HuH-7.5 (cell line): ENCODE measurements at regions not wholly inside any gene's neighbourhood (a gene's known extent, or its start where the extent isn't known, plus 50 kb on each side); places are given as distances from the start of the nearest gene placed in this dataset.
"Not testable (repeated sequence)": the region's sequence is repeated elsewhere in the genome, so short reads cannot be mapped to it uniquely, and the experiment has no call there.

Source experiments
- DNase-seq: peaks from one replicate; pipeline ENCODE4 v3.0.0; 2011; ENCODE audit warnings: low spot score

DNA sequence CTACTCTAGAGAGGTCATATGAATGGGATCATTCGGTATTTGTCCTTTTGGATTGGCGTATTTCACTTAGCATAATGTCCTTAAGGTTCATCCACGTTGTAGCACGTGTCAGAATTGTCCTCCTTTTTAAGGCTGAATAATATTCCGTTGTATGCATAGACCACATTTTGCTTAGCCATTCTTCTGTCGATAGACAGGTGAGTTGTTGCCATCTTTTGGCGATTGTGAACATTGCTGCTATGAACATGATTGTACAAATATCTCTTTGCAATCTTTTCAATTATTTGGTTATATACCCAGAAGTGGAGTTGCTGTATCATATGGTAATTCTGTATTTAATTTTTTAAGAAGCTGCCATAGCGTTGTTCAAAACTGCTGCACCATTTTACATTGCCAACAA lies 52.4 kb upstream of the GOLGA8J start:
- DNase-seq: no peak

DNA sequence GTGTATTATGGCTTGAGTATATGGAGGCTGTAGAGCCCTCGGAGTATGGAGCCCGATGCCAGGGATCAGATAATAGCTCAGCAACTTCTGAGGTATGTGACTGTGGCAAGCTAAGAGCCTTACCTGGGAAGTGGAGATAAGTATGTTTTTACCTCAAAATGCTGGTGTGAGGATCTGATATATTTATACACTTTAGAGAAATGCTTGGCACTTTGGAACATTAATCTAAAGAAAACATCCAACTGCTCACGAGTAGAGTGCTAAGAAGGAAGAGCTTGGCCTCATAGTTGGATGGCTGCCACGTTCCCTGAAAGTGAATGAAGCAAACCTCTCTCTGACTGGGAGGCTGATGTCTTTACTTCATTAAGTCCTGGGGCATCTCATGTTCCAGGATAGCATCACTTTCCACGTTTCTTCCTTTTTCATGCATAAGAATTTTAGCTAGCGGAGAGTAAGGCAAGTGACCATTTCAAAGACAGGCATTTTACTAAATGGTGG lies 58.9 kb upstream of the GOLGA8J start:
- DNase-seq: no peak

DNA sequence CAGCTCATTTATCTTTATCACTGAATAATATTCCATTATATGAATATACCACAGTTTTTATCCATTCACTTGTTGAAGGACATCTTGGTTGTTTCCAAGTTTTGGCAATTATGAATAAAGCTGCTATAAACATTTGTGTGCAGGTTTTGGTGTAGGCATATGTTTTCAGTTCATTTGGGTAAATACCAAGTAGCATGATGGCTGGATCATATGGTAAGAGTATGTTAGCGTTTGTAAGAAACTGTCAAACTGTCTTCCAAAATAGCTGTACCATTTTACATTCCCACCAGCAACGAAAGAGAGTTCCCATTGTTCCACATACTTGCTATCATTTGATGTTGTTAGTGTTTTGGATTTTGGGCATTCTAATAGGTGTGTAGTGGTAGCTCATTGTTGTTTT lies 72.0 kb upstream of the GOLGA8J start:
- no peak for DNase-seq

DNA sequence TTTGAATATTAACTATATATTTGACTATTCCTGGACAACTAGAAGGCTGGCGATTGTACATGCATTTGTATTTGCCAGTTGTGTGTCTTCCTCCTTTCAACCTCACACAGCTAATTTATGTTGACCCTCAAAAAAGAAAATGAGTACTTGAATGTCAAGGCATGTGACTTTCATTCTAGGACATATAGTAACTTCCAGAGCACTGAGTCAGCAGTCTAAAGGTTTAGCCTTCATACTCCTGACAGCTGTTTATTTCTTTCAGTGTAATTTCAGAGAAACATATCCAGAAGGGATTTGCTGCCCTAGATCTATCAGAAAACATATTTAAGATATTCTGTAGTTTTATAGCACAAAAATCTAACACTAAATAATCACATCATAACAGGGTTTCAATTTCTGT lies 74.6 kb upstream of the GOLGA8J start:
- DNase-seq: no peak

DNA sequence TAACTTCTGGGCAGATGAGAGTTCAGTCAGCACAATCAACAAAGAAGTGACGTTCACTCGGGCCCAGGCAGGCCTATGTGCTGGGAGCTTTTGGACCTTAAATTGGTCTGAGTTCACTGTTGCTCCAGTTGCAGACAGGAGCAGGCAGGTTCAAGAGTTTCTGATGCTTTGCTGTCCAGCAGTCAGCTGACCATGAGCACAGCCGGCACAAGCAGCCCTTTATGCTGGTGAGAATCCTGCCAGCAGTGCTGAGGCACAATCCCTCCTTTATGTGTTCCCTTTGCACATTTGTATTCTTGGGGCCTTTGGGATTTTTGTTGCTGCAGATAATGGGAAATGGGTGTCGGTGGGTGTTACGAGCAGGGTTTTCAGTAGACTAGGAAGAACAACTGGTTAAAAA lies 81.2 kb upstream of the GOLGA8J start:
- DNase-seq: no peak

DNA sequence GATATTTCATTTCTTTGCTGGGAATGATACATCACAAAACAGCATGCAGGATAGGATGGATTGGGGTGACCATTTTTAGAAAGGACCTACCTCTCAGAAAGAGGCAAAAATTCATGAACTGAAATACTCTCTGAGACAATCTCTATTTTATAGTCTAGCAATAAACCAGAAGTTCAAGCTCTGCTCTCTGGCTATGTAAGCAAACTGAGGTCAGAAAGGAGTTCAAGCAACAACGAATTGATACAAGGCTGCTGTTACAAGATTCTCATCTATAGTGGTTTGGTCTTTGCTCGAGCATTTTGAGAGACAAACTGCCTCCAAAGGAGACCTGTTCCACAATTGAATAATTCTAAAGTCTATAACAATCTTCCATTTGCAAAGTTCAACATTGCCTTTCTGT lies 84.7 kb upstream of the GOLGA8J start:
- DNase-seq: no peak

DNA sequence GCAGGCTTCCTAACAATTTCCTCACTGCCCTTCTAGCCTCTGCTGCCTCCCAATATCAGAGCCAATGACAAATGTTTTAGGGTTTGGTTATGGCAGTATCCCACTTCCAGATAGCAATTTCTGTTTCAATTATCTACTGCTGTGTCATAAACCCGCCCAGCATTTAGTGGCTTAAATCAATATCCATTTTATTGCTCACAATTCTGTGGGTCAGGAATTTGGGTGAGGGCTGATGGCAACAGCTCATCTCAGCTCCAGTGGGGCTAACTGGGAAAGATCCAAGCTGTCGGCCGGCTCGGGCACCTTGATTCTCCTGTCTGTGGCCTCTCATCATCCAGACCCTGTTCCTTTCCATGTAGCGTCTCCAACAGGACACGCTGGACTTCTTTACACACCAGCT lies 85.3 kb upstream of the GOLGA8J start:
- DNase-seq: no peak

DNA sequence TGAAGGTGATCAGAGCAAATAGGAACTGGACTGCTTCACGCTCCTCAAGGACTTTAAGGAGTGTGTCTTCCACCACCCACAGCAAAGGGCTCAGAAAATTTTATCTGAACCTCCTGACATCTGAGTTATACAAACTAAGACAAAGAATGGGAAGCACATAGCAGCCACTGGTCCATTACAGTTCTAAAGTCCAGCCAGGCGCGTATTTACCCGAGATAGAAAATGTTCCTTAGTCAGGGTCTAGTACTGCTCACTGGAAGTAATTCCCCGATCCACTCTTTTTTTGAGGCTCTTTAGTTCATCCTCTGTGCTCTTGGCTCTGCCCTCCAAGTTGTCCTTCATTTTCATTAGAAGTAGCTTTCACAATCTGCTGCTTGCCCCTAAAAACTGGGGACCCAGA lies 88.5 kb upstream of the GOLGA8J start:
- DNase-seq: no peak

DNA sequence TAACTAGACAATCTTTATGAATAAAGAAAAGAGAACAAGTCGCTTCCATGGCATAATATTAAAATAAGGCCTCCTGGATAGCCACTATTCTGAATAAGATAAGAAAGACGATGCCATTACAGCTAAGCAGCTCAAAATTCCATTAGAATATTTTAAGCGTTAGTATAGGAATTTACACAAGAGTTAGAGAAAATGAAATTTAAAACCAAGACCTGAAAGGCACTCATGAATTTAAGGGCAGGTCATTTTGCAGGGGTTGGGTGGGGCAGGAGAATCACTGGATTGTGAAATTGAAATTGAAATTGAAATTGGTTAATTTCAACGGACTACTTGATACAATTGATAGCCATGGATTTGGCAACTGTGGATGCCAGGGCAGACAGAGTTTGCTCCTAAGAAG lies 91.8 kb upstream of the GOLGA8J start:
- DNase-seq: no peak

DNA sequence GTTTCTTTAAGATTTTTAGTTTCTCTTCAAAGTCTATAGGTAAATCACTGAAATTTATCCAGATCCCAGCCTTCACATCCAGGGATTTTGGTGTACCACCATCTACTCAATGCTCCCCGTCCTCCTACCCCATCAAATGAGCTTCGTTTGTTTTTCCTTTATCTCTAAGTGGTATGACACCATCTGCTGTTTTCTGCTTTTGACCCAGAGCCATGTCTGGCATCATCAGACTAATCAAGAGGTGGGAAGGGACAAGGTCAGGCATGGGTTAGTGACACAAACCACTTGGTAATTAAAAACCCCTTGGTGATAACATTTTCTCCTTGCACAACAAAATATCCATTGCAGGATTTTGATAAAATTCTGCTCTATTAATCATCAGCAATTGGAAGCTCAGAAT lies 92.7 kb upstream of the GOLGA8J start:
- DNase-seq: no peak

DNA sequence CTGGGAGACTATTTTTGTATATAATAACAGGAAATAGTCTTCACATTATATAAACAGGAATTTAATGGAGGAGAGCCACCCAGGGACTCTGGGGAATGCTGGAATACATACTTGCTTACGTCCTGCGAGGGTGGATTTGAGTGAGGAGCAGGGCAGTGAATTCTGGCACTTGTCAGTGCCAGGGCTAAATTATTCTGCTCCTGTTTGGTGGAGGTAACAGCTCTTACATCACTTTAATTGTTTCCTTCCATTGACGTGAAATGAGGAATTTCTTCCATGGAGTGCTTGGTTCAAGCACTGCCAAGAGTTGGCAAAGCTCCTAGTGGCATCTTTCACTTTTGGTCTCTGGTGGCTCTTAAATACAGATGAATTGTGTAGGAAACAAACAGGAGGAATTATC lies 94.1 kb upstream of the GOLGA8J start:
- DNase-seq: no peak

DNA sequence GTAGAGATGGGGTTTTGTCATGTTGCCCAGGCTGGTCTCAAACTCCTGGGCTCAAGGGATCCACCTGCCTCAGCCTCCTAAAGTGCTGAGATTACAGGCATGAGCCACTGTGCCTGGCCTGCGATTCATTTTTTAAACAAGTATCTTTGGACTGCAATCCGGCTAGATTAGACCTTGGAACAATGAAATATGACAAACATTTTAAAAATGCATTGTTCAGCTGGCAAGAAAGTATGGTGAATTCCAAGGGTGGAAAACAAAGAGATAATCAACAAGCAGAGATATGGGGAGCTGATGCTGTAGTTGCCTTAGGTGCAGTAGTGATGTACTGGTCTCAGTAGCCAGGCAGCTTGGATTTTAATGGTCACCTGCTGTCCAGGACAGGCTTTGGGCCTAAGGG lies 95.8 kb upstream of the GOLGA8J start:
- DNase-seq: no peak

DNA sequence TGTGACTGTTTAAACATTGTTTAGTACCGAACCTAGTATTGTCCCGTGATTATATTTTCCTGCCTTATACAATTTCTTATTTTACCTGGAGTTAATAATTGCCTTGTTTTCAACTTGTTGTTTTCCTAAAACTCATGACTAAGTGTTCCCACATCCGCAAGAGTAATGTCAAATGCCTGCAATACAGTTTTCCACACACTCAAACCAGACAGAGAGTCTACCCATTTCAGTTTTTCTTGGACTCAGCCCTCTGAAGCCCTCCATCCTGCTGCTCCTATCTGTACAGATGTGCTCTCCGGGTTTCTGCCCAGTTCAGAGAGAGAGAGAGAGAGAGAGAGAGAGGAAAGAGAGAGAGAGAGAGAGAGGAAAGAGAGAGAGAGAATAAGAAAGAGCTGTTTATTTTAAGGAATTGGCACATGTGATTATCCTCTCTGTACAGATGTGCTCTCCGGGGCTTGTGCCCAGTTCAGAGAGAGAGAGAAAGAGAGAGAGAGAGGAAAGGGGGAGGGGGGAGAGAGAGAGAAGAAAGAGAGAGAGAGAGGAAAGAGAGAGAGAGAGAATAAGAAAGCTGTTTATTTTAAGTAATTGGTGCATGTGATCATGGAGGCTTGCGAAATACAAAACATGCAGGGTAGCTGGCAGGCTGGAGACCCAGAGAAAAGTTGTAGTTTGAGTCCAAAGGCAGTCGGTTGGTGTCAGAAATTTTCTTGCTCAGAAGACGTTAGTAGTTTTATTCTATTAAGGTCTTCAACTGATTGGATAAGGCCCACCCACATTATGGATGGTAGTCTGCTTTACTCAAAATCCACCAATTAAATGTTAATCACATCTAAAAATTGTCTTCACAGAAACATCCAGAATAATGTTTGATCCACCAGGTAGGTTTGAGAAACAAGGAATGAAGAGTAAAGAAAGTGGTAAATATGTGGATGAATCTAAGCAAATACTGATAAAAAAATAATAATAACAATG lies 104.1 kb upstream of the GOLGA8J start:
- no peak for DNase-seq

DNA sequence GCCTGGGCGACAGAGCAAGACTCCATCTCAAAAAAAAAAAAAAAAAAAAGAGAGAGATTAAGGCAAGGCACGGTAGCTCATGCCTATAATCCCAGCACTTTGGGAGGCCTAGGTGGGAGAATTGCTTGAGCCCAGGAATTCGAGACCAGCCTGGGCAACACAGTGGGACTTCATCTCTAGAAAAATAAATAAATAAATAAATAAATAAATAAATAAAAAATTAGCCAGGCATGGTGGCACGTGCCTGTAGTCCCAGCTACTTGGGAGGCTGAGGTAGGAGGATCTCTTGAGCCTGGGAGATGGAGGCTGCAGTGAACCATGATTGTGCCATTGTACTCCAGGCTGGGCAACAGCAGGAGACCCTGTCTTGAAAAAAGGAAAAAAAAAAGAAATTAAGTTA lies 108.7 kb upstream of the GOLGA8J start:
- not testable (repeated sequence) for DNase-seq

DNA sequence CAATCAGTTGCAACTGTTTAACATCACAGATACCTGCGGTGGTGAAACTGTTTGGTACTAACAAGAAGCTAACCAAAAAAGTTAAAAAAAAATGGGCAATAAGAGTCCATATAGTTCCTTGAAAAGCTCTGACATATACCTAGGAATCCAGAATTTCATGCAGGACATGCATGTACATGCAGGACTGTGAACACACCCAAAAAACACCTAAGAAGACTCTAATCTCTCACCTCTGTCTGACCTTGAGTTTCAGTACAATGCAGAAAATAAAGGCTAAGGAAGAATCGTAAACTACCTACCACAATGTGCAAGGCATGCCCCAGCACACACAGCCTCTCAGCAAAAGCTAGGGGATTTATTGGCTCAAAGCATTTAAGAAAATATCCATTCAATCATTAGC lies 110.7 kb upstream of the GOLGA8J start:
- no peak for DNase-seq

DNA sequence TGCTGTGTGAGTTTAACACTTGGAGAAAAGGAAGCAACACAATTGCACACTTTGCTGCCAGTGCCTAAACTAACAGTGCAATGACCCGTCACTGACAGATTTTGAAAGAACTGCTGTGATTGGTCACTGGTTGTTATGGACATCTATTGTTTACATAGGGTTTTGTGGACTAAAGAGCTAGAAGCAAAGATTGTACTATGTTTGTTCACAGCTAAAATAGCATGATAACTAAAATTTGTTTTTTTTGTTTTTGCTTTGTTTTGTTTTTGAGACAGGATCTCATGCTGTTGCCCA lies 112.4 kb upstream of the GOLGA8J start:
- no peak for DNase-seq

DNA sequence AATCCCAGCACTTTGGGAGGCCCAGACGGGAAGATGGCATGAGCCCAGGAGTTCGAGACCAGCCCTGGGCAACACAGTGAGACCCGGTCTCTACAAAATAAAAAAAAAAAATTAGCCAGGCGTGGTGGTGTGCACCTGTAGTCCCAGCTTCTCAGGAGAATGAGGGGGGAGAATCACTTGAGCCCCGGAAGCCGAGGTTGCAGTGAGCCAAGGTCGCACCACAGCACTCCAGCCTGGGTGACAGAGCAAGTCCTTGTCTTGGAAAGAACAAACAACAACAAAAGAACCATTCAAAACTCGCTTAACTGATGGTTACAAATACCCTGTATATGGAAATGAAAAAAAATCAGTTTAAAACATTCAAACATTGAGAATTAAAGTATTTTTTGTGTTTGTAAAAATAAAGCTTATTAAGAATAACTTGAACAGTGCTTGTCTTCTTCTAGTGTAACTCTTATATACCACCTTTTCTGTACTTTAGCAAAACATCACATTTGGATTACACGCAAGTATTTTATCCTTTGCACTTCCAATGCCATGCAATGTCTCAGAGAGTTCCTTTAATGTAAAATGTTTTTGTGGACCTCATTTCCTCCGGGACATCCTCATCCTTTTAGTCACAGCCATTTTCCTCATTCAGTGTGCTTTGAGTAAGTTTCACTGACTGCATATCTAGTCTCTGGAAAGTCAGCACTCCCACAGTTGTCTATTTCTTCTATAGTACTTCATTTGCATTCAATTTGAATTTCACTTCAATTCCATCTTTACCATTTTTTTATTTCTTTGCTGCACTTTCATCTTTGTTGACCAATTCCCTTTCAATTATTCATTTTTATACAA lies 113.0 kb upstream of the GOLGA8J start:
- no peak for DNase-seq

DNA sequence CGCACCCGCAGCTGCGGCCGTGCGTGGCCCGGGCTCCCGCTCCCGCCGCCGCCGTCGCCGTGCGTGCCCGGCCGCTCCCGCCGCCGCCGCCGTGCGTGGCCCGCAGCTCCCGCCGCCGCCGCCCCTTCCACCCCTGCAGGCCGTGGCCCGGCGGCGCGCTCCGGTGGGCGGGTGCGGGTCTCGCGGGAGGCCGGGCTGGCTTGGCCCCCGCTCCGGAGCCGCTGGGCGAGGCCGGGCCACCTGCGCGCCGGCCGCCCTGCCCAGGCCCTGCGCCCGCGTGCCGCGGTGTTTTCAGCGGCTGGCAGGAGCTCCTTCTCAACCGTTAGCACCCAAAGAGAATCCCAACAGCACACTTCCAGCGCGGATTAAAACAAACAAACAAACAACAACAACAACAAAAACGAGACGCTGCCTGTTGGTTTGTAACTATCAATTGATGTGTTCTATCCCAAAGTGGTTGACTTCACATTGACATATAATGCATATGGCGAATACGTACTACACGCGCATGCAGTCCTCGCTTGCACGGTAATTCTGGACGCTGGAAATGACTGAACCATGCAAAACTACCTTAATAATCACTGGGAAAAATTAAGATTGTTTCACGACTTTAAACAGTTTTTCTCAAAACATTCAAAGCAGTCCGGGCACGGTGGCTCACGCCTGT lies 113.7 kb upstream of the GOLGA8J start:
- no peak for DNase-seq

DNA sequence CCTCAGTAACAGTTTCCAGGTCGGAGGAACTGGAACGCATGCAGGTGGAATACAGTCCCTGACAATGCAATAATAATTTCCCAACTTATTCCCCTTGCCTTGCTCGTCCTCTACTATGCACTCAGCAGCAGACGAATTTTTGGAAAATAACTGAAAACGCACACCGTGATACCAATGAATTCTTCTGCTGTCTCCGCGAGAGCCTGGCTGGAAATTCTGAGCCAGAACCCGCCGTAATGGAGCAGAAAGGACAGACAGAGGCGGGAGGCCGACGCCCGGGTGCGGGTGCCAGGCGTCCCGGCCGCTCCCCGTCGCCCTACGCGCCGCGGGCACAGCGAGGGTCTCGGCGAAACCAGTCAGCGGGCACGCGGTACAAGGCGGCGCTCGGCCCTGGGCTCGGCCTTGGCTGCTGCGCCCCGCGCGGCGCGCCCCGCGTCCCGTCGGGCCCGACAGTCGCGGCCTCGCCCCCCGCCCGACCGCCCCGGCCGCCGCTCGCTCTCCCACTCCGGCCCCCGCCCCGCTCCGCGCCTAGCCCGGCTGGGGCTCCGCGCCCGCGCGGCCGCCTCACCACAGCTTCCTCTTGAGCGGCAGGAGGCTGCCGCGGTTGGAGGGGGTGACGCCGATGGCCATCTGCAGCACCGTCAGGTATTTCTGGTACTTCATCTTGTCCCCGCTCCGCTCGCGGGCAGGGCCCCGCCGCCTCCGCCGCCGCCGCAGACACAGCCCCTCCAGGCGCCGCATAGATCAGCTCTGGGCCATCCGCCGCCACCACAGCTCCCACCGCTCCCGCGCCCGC lies 114.5 kb upstream of the GOLGA8J start:
- DNase-seq: no peak

DNA sequence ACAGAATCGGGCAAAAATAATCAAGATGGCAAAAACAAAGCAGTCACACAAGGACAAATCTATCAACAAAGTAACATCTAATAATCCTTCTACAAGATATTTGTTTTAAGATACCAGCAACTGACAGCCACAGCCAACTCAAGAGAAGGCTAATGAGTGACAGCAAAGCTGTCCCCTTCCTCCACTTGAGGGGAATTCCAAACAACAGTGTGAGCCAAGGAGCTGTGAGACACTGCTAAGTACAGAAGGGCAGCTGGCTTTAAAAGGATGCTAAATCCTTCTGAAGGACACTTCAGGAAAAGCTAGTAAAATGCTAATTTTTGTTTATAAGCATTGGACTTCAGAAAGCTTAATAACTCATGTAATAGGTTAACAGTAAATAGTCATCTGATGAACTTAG lies 120.3 kb upstream of the GOLGA8J start:
- DNase-seq: no peak

DNA sequence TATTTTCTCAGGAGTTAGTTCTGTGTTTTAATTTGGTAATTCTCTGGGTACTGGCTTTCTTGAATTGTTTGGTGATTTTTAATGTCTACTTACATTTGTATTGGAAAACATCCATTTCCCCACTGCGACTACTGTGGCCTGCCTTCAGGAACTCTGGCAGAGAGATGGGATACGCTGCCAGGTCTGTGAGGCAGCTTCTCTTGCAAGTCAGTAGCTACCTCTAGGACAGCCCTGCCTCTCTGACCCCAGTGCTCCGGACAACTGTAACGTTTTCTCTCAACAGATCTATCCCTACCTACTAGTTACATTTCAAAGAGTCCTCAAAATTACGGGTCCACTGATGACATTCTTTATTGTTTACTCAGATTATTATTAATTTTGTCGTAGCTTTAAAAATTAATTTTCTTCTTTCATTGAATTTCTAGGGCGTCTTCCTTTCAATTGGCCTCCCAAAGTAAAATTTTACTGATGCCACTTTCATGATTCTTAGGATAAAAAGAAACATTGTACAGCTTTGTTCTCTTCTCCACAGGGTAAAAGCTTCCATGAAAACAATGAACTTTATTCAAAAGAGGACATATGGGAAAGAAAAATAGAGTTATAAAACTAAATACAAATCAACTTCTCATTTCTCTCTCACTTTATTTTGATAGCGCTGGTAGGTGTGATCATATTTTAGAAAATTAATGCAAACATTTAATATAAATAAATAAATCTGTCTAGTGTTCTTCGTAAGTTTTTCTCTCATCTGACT lies 123.2 kb upstream of the GOLGA8J start:
- DNase-seq: no peak
